Right cardiac atrium (tissue), 5 donors: ENCODE measurements at regions not wholly inside any gene's neighbourhood (a gene's known extent, or its start where the extent isn't known, plus 50 kb on each side); places are given as distances from the start of the nearest gene placed in this dataset.
A peak's percentile ranks its signal among the peaks of the same experiment; 100 is the strongest.

Experiments used
- ATAC-seq, 2 donors: fragments of 200-7000 bp; cut with Tn5 transposase; one replicate each; pipeline versions ENCODE4 v1.8.0 to v1.9.1; 2020; ENCODE audit warnings: moderate library complexity in 2 of 2, mild to moderate bottlenecking in 1 of 2
- DNase-seq, 3 donors: peaks; one replicate each; pipeline ENCODE4 v3.0.0-alpha.2; 2020
- H3K27ac ChIP-seq: one replicate; pipeline ENCODE4 v1.5.1; 2013; ENCODE audit warnings: mild to moderate bottlenecking, low read length, control low read depth, moderate library complexity
- H3K27me3 ChIP-seq: one replicate; pipeline ENCODE4 v1.6.1; 2013; ENCODE audit not compliant: control insufficient read depth, insufficient read depth
- H3K4me1 ChIP-seq: one replicate; pipeline ENCODE4 v1.6.1; 2013; ENCODE audit warnings: low read length; ENCODE audit not compliant: control insufficient read depth, insufficient read depth
- H3K4me3 ChIP-seq: one replicate; pipeline ENCODE4 v1.5.1; 2013; ENCODE audit warnings: low read length, control low read depth
- H3K9me3 ChIP-seq: one replicate; pipeline ENCODE4 v1.6.1; 2013; ENCODE audit warnings: low read length; ENCODE audit not compliant: control insufficient read depth
- WGBS: extraction: QIAGEN DNeasy Blood & Tissue Kit; methylation state at CpG from one replicate; pipeline ENCODE4 v1.1.7; 2013; 5-methylcytosine and 5-hydroxymethylcytosine counted together
- intact Hi-C, 4 donors: fragments of 100-400 bp; cut with DNase I; formaldehyde crosslinking; loops; one replicate each; pipeline versions ENCODE4 v1.11.0 to v1.14.0; 2022 to 2023
- donor health status: healthy with polysubstance abuse.
- donor health status: DM: no; HTN: yes; CAD: no.
- donor health status: DM: no; HTN: no; CAD: no.
- donor health status: DM: no; HTN: yes; CAD: no; lungs with severe emphysema.
- donor health status: DM: yes; HTN: yes; CAD: no.

GRCh38 chr2:88818381-88818780 lies 126.9 kb downstream of the RPIA start:
- 69% methylated on average over 1 of the region's 1 CpG for WGBS

GRCh38 chr2:88824951-88825350 lies 133.5 kb downstream of the RPIA start:
- H3K4me1 ChIP-seq, result peaks cover 6% of the 10 kb centered on the region
- no peak overlapping the region for H3K27ac ChIP-seq
- no peaks in the 10 kb centered on the region for H3K27me3 ChIP-seq
- intact Hi-C loops, result no loop called here
- WGBS, result 81% methylated on average over 6 of the region's 6 CpGs
- ATAC-seq, result no peak
- H3K4me3 ChIP-seq, result no peak overlapping the region
- no peaks in the 10 kb centered on the region for H3K9me3 ChIP-seq
- no peak for DNase-seq

More at GRCh38 chr2:88818381-88818780, 126.9 kb downstream of the RPIA start:
- Histone ChIP-seq H3K4me3 (no peak overlapping the region), H3K27me3 (no peaks in the 10 kb centered on the region), H3K4me1 (no peaks in the 10 kb centered on the region), H3K9me3 (no peaks in the 10 kb centered on the region), H3K27ac (no peak overlapping the region)
- intact Hi-C loops, result no loop called here
- DNase-seq, result no peak
- ATAC-seq, result no peak

- 76% methylated on average over 4 of the region's 4 CpGs for WGBS
- intact Hi-C loops, result no loop called here
- no peak overlapping the region for H3K4me3 ChIP-seq
- H3K27ac ChIP-seq, result no peak overlapping the region
- H3K4me1 ChIP-seq, result peaks cover 6% of the 10 kb centered on the region
- no peak for DNase-seq
- H3K9me3 ChIP-seq, result no peaks in the 10 kb centered on the region
- ATAC-seq, result no peak
- H3K27me3 ChIP-seq, result no peaks in the 10 kb centered on the region
Observed at GRCh38 chr2:88826399-88826798, 134.9 kb downstream of the RPIA start.

GRCh38 chr2:88827821-88828220 lies 136.3 kb downstream of the RPIA start:
- ATAC-seq, result peak; percentile 45 to 66
- Histone ChIP-seq H3K4me3 (no peak overlapping the region), H3K27ac (peak overlapping the region; percentile 65), H3K27me3 (no peaks in the 10 kb centered on the region), H3K4me1 (peaks cover 6% of the 10 kb centered on the region), H3K9me3 (no peaks in the 10 kb centered on the region)
- intact Hi-C loops, result no loop called here
- no peak for DNase-seq
- WGBS, result 69% methylated on average over 6 of the region's 6 CpGs

GRCh38 chr2:88828397-88829137 lies 137.1 kb downstream of the RPIA start:
- ATAC-seq, result peak; percentile 73 to 91
- WGBS, result 43% methylated on average over 13 of the region's 13 CpGs
- peak overlapping the region; percentile 65 for H3K27ac ChIP-seq

GRCh38 chr2:88829607-88830463 lies 138.4 kb downstream of the RPIA start:
- Histone ChIP-seq H3K9me3 (no peaks in the 10 kb centered on the region), H3K27me3 (no peaks in the 10 kb centered on the region), H3K27ac (peak overlapping the region; percentile 84), H3K4me3 (no peak overlapping the region), H3K4me1 (peaks cover 6% of the 10 kb centered on the region)
- ATAC-seq (no peak), DNase-seq (no peak)
- intact Hi-C loops, result no loop called here
- 46% methylated on average over 5 of the region's 5 CpGs for WGBS

More at GRCh38 chr2:88828397-88829137, 137.1 kb downstream of the RPIA start:
- peak; percentile 57 to 88 (median 84) for DNase-seq
- intact Hi-C loops, result no loop called here
- Histone ChIP-seq H3K4me3 (no peak overlapping the region), H3K4me1 (peaks cover 6% of the 10 kb centered on the region), H3K27me3 (no peaks in the 10 kb centered on the region), H3K9me3 (no peaks in the 10 kb centered on the region)

GRCh38 chr2:88831071-88831791 lies 139.8 kb downstream of the RPIA start:
- no peak overlapping the region for H3K27ac ChIP-seq
- no peak overlapping the region for H3K4me3 ChIP-seq
- H3K9me3 ChIP-seq, result no peaks in the 10 kb centered on the region
- DNase-seq (no peak), ATAC-seq (no peak)
- H3K27me3 ChIP-seq, result no peaks in the 10 kb centered on the region
- intact Hi-C loops, result no loop called here
- WGBS, result 48% methylated on average over 6 of the region's 6 CpGs
- H3K4me1 ChIP-seq, result peaks cover 6% of the 10 kb centered on the region

- no peak overlapping the region for H3K4me3 ChIP-seq
- intact Hi-C loops, result no loop called here
- no peaks in the 10 kb centered on the region for H3K9me3 ChIP-seq
- DNase-seq (peak in 2 of 3 donors; percentile 45 to 66), ATAC-seq (peak in 1 of 2 donors; percentile 30)
- H3K27me3 ChIP-seq, result no peaks in the 10 kb centered on the region
- no peak overlapping the region for H3K27ac ChIP-seq
- H3K4me1 ChIP-seq, result peaks cover 6% of the 10 kb centered on the region
- WGBS, result 46% methylated on average over 7 of the region's 7 CpGs
Observed at GRCh38 chr2:88831792-88832248, 140.3 kb downstream of the RPIA start.

- ATAC-seq, result no peak
- 85% methylated on average over 8 of the region's 8 CpGs for WGBS
- intact Hi-C loops, result no loop called here
Observed at GRCh38 chr2:88832311-88832991, 141.0 kb downstream of the RPIA start.

GRCh38 chr2:88832992-88833389 lies 141.5 kb downstream of the RPIA start:
- Histone ChIP-seq H3K27ac (no peak overlapping the region), H3K4me3 (no peak overlapping the region), H3K9me3 (no peaks in the 10 kb centered on the region), H3K27me3 (no peaks in the 10 kb centered on the region), H3K4me1 (peaks cover 6% of the 10 kb centered on the region)
- DNase-seq, result no peak
- 91% methylated on average over 1 of the region's 1 CpG for WGBS
- no peak for ATAC-seq
- intact Hi-C loops, result no loop called here

More at GRCh38 chr2:88832311-88832991, 141.0 kb downstream of the RPIA start:
- Histone ChIP-seq H3K4me1 (peaks cover 6% of the 10 kb centered on the region), H3K27ac (no peak overlapping the region), H3K9me3 (no peaks in the 10 kb centered on the region), H3K4me3 (no peak overlapping the region), H3K27me3 (no peaks in the 10 kb centered on the region)
- no peak for DNase-seq
